ENCODE measurements at regions not wholly inside any gene's neighbourhood (a gene's known extent, or its start where the extent isn't known, plus 50 kb on each side); places are given as distances from the start of the nearest gene placed in this dataset.

- no peak for DNase-seq
Observed at GRCh38 chr20:60381643-60382400, 423.6 kb downstream of the CDH26 start.

GRCh38 chr20:60389441-60389840, 431.2 kb downstream of the CDH26 start:
- DNase-seq, result no peak

GRCh38 chr20:60389882-60390281, 431.7 kb downstream of the CDH26 start:
- DNase-seq, result no peak

- no peak for DNase-seq
Observed at GRCh38 chr20:60395991-60396390, 437.8 kb downstream of the CDH26 start.

GRCh38 chr20:60400567-60400966, 442.3 kb downstream of the CDH26 start:
- DNase-seq, result no peak

- no peak for DNase-seq
Observed at GRCh38 chr20:60402189-60403058, 444.2 kb downstream of the CDH26 start.

- no peak for DNase-seq
Observed at GRCh38 chr20:60403105-60403741, 445.0 kb downstream of the CDH26 start.

- no peak for DNase-seq
Observed at GRCh38 chr20:60407011-60407771, 449.0 kb downstream of the CDH26 start.

GRCh38 chr20:60407938-60408337, 449.7 kb downstream of the CDH26 start:
- no peak for DNase-seq

- no peak for DNase-seq
Observed at GRCh38 chr20:60408435-60408834, 450.2 kb downstream of the CDH26 start.

GRCh38 chr20:60410618-60411264, 452.5 kb downstream of the CDH26 start:
- no peak for DNase-seq

- no peak for DNase-seq
Observed at GRCh38 chr20:60411813-60412212, 453.6 kb downstream of the CDH26 start.

- DNase-seq, result no peak
Observed at GRCh38 chr20:60420676-60421229, 462.5 kb downstream of the CDH26 start.

GRCh38 chr20:60422848-60423247, 464.6 kb downstream of the CDH26 start:
- DNase-seq, result no peak

- DNase-seq, result no peak
Observed at GRCh38 chr20:60424267-60424902, 466.2 kb downstream of the CDH26 start.

GRCh38 chr20:60427516-60427915, 469.3 kb downstream of the CDH26 start:
- no peak for DNase-seq

GRCh38 chr20:60428651-60429050, 470.4 kb downstream of the CDH26 start:
- no peak for DNase-seq

- DNase-seq, result no peak
Observed at GRCh38 chr20:60430516-60431001, 472.3 kb downstream of the CDH26 start.

- DNase-seq, result no peak
Observed at GRCh38 chr20:60431349-60431748, 473.1 kb downstream of the CDH26 start.

GRCh38 chr20:60437418-60437817, 479.2 kb downstream of the CDH26 start:
- DNase-seq, result no peak

All from inflammatory macrophage (primary cell).